ENCODE measurements at regions not wholly inside any gene's neighbourhood (a gene's known extent, or its start where the extent isn't known, plus 50 kb on each side); places are given as distances from the start of the nearest gene placed in this dataset.

DNA sequence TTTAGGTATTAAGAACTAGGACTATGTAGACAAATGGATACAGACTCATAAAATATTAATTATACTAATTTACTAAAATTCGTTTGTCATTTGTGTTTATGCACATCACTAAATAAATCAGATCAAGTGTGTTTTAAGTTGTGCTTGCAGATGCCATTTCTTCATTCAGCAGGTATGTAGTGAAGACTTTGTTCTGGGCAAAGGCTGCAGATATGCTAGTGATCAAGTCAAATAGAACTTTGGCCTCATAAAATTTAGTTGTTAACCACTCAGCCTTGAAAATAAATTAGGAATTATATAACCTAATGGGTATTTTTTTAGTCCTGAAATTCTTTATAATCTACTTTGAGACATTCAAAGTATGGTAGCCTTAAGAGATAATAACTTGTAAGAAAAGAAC lies 80.4 kb upstream of the TRPC4 start:
- TF ChIP-seq, protein P1, sequence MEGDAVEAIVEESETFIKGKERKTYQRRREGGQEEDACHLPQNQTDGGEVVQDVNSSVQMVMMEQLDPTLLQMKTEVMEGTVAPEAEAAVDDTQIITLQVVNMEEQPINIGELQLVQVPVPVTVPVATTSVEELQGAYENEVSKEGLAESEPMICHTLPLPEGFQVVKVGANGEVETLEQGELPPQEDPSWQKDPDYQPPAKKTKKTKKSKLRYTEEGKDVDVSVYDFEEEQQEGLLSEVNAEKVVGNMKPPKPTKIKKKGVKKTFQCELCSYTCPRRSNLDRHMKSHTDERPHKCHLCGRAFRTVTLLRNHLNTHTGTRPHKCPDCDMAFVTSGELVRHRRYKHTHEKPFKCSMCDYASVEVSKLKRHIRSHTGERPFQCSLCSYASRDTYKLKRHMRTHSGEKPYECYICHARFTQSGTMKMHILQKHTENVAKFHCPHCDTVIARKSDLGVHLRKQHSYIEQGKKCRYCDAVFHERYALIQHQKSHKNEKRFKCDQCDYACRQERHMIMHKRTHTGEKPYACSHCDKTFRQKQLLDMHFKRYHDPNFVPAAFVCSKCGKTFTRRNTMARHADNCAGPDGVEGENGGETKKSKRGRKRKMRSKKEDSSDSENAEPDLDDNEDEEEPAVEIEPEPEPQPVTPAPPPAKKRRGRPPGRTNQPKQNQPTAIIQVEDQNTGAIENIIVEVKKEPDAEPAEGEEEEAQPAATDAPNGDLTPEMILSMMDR (conservative IDR thresholded peaks at IDR 0.05; ENCODE audit: low read depth, low read length): no peak
- TF ChIP-seq MAZ (IDR thresholded peaks at IDR 0.05; ENCODE audit: borderline replicate concordance, low read depth, low read length): no peak
- no peak for TF ChIP-seq POLR2A (IDR thresholded peaks at IDR 0.05; ENCODE audit: low read depth, low read length)
- TF ChIP-seq CEBPB (IDR thresholded peaks at IDR 0.05; ENCODE audit: low read depth, low read length): no peak
- TF ChIP-seq CHD1 (IDR thresholded peaks at IDR 0.05; ENCODE audit: low read depth, low read length): no peak
- TF ChIP-seq RAD21 (IDR thresholded peaks at IDR 0.05; ENCODE audit: low read length): no peak
- TF ChIP-seq RCOR1 (IDR thresholded peaks at IDR 0.05; ENCODE audit: insufficient replicate concordance, low read length): no peak
- TF ChIP-seq MAFK (IDR thresholded peaks at IDR 0.05; ENCODE audit: low read depth, low read length): no peak
- TF ChIP-seq, protein P2, sequence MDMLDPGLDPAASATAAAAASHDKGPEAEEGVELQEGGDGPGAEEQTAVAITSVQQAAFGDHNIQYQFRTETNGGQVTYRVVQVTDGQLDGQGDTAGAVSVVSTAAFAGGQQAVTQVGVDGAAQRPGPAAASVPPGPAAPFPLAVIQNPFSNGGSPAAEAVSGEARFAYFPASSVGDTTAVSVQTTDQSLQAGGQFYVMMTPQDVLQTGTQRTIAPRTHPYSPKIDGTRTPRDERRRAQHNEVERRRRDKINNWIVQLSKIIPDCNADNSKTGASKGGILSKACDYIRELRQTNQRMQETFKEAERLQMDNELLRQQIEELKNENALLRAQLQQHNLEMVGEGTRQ (IDR thresholded peaks at IDR 0.05; ENCODE audit: low read depth, low read length): no peak
